Mesenchymal stem cell (in vitro differentiated cells and primary cell): ENCODE measurements at regions not wholly inside any gene's neighbourhood (a gene's known extent, or its start where the extent isn't known, plus 50 kb on each side); places are given as distances from the start of the nearest gene placed in this dataset.
A peak's percentile ranks its signal among the peaks of the same experiment; 100 is the strongest.
"Not testable (repeated sequence)": the region's sequence is repeated elsewhere in the genome, so short reads cannot be mapped to it uniquely, and the experiment has no call there.

Source experiments
- DNase-seq: peaks from one replicate; pipeline ENCODE4 v3.0.0-alpha.2; 2013
- H2AFZ ChIP-seq: one replicate; pipeline ENCODE4 v1.6.1; 2013; ENCODE audit warnings: low read depth, mild to moderate bottlenecking, control low read depth, inconsistent platforms, low read length, moderate library complexity
- H2AK5ac ChIP-seq: 2 replicates; pipeline ENCODE4 v1.6.1; 2013; ENCODE audit warnings: low read length, moderate library complexity, mild to moderate bottlenecking, inconsistent platforms; ENCODE audit not compliant: severe bottlenecking
- H2BK120ac ChIP-seq: one replicate; pipeline ENCODE4 v1.6.1; 2013; ENCODE audit warnings: low read depth, mild to moderate bottlenecking, inconsistent platforms, low read length, moderate library complexity
- H2BK12ac ChIP-seq, 2 experiments: one replicate each; pipeline ENCODE4 v1.6.1; 2013; ENCODE audit warnings: inconsistent platforms in 2 of 2, low read length in 2 of 2, mild to moderate bottlenecking in 2 of 2, moderate library complexity in 2 of 2, control low read depth in 1 of 2
- H2BK15ac ChIP-seq: one replicate; pipeline ENCODE4 v1.6.1; 2013; ENCODE audit warnings: mild to moderate bottlenecking, low read depth, inconsistent platforms; ENCODE audit not compliant: poor library complexity, severe bottlenecking
- H2BK5ac ChIP-seq: 2 replicates; pipeline ENCODE4 v1.6.1; 2013; ENCODE audit warnings: low read depth, mild to moderate bottlenecking, low read length, control low read depth, inconsistent platforms; ENCODE audit not compliant: poor library complexity, severe bottlenecking
- H3K14ac ChIP-seq, 2 experiments: one replicate each; pipeline ENCODE4 v1.6.1; 2013; ENCODE audit warnings: inconsistent platforms in 2 of 2, low read length in 2 of 2, control low read depth in 1 of 2, mild to moderate bottlenecking in 1 of 2, moderate library complexity in 1 of 2
- H3K18ac ChIP-seq, 2 experiments: one replicate each; pipeline ENCODE4 v1.6.1; 2013; ENCODE audit warnings: inconsistent platforms in 2 of 2, low read length in 2 of 2, control low read depth in 1 of 2, low read depth in 1 of 2, mild to moderate bottlenecking in 1 of 2
- H3K23ac ChIP-seq, 2 experiments: one replicate each; pipeline ENCODE4 v1.6.1; 2013; ENCODE audit warnings: inconsistent platforms in 2 of 2, low read length in 2 of 2, mild to moderate bottlenecking in 2 of 2, moderate library complexity in 2 of 2, control low read depth in 1 of 2
- H3K27ac ChIP-seq: 2 replicates; pipeline ENCODE4 v1.5.1; 2013; ENCODE audit warnings: mild to moderate bottlenecking, moderate library complexity, low read length, control low read depth, inconsistent platforms; ENCODE audit not compliant: poor library complexity, severe bottlenecking
- H3K27me3 ChIP-seq, 2 experiments: 2 replicates each; pipeline versions ENCODE4 v1.6.1 to v1.7.0; 2013; ENCODE audit warnings: low read length in 2 of 2, mild to moderate bottlenecking in 2 of 2, moderate library complexity in 2 of 2, control low read depth in 1 of 2, inconsistent platforms in 1 of 2; ENCODE audit not compliant: control insufficient read depth in 1 of 2, insufficient read depth in 1 of 2
- H3K36me3 ChIP-seq, 2 experiments: 2 replicates each; pipeline versions ENCODE4 v1.6.1 to v1.7.0; 2013; ENCODE audit warnings: low read length in 2 of 2, control low read depth in 1 of 2, inconsistent platforms in 1 of 2, low read depth in 1 of 2, mild to moderate bottlenecking in 1 of 2; ENCODE audit not compliant: insufficient read depth in 2 of 2, control insufficient read depth in 1 of 2
- H3K4ac ChIP-seq, 2 experiments: one replicate each; pipeline ENCODE4 v1.6.1; 2013; ENCODE audit warnings: inconsistent platforms in 2 of 2, low read length in 2 of 2, mild to moderate bottlenecking in 2 of 2, moderate library complexity in 2 of 2, control low read depth in 1 of 2, low read depth in 1 of 2
- H3K4me1 ChIP-seq: 2 replicates; pipeline ENCODE4 v1.6.1; 2013; ENCODE audit warnings: low read depth, low read length, control low read depth; ENCODE audit not compliant: control insufficient read depth, insufficient read depth
- H3K4me2 ChIP-seq: 2 replicates; pipeline ENCODE4 v1.6.1; 2013; ENCODE audit warnings: low read length, mild to moderate bottlenecking, inconsistent platforms; ENCODE audit not compliant: poor library complexity, severe bottlenecking
- H3K4me3 ChIP-seq, 2 experiments: 2 replicates each; pipeline versions ENCODE4 v1.5.1 to v1.7.0; 2013; ENCODE audit warnings: low read length in 2 of 2, mild to moderate bottlenecking in 2 of 2, control low read depth in 1 of 2, low read depth in 1 of 2; ENCODE audit not compliant: insufficient read depth in 1 of 2
- H3K79me1 ChIP-seq: replicated peaks from 2 replicates; pipeline ENCODE4 v1.6.1; 2013; ENCODE audit warnings: mild to moderate bottlenecking, control low read depth, low read length, inconsistent platforms; ENCODE audit not compliant: poor library complexity, severe bottlenecking
- H3K9ac ChIP-seq: 2 replicates; pipeline ENCODE4 v1.7.0; 2013; ENCODE audit warnings: mild to moderate bottlenecking, low read length, moderate library complexity
- H3K9me3 ChIP-seq: 2 replicates; pipeline ENCODE4 v1.7.0; 2013; ENCODE audit warnings: mild to moderate bottlenecking, low read length; ENCODE audit not compliant: control insufficient read depth
- H4K8ac ChIP-seq: one replicate; pipeline ENCODE4 v1.6.1; 2013; ENCODE audit warnings: inconsistent platforms, mild to moderate bottlenecking, low read length, moderate library complexity
- H4K91ac ChIP-seq: one replicate; pipeline ENCODE4 v1.6.1; 2013; ENCODE audit warnings: mild to moderate bottlenecking, low read length, inconsistent platforms
- whole genome bisulfite sequencing: methylation state at CpG from one replicate; pipeline ENCODE4 v1.1.7; 2013; ENCODE audit warnings: mixed read lengths; 5-methylcytosine and 5-hydroxymethylcytosine counted together

DNA sequence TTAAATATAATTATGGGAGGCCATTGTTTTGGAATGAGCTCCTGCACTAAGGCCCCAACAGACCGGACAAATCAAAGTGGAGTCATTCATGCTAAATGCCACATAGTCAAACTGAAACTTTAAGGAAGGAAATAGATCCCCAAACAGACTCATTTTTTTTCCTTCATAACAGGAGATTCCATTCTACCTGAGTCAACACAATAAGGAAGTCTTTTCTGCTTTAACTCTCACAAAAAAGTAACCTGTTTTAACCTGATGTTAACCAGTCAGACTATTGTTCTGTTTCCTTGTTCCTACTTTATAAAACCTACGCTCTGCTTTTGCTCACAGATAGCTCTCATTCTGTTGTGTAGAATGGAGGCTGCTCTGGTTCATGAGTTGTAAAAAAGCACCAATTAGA is 234.9 kb downstream of the YTHDC2 start:
- Histone ChIP-seq H3K4me2 (no peak overlapping the region), H3K36me3 (no peaks in the 10 kb centered on the region), H2BK15ac (no peak overlapping the region), H3K4ac (no peak overlapping the region), H4K91ac (no peak overlapping the region), H3K4me3 (no peak overlapping the region), H2BK5ac (no peak overlapping the region), H3K79me1 (no peaks in the 10 kb centered on the region), H2BK12ac (no peak overlapping the region), H3K9ac (no peak overlapping the region), H2AK5ac (no peak overlapping the region), H3K23ac (no peak overlapping the region), H3K4me1 (no peaks in the 10 kb centered on the region), H3K9me3 (no peaks in the 10 kb centered on the region), H3K14ac (no peak overlapping the region), H2BK120ac (no peak overlapping the region), H3K18ac (no peak overlapping the region), H3K27me3 (no peaks in the 10 kb centered on the region), H4K8ac (no peak overlapping the region), H3K27ac (no peak overlapping the region), H2AFZ (no peak overlapping the region)
- 78% methylated on average over 1 of the region's 2 CpGs for WGBS
- DNase-seq, result no peak

DNA sequence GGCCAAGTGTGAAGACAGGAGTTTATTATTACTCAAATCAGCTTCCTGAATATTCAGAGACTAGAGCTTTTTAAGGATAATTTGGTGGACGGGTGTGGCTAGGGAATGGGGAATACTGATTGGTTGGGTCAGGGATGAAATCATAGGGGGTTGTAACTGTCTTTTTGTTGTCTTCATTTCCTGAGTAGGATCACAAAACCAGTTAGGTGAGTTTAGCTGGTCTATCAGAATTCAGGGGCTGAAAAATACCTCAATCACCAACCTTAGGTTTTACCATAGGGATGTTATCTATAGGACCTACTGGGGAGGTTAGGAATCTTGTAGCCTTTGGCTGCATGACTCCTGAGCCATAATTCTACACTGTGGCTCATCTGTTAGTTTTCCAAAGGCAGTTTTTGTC is 235.8 kb downstream of the YTHDC2 start:
- Histone ChIP-seq H3K4me1 (no peaks in the 10 kb centered on the region), H2BK5ac (peak overlapping the region; percentile 8), H2BK120ac (no peak overlapping the region), H3K18ac (no peak overlapping the region), H3K23ac (no peak overlapping the region), H3K14ac (no peak overlapping the region), H3K9me3 (peaks cover 3% of the 10 kb centered on the region), H2AK5ac (no peak overlapping the region), H3K4ac (no peak overlapping the region), H3K9ac (no peak overlapping the region), H3K4me3 (no peak overlapping the region), H2AFZ (no peak overlapping the region), H4K91ac (no peak overlapping the region), H3K79me1 (no peaks in the 10 kb centered on the region), H3K4me2 (no peak overlapping the region), H2BK15ac (no peak overlapping the region), H3K27me3 (no peaks in the 10 kb centered on the region), H2BK12ac (no peak overlapping the region), H3K27ac (no peak overlapping the region), H3K36me3 (no peaks in the 10 kb centered on the region), H4K8ac (no peak overlapping the region)
- no peak for DNase-seq
- WGBS, result 88% methylated on average over 1 of the region's 1 CpG

DNA sequence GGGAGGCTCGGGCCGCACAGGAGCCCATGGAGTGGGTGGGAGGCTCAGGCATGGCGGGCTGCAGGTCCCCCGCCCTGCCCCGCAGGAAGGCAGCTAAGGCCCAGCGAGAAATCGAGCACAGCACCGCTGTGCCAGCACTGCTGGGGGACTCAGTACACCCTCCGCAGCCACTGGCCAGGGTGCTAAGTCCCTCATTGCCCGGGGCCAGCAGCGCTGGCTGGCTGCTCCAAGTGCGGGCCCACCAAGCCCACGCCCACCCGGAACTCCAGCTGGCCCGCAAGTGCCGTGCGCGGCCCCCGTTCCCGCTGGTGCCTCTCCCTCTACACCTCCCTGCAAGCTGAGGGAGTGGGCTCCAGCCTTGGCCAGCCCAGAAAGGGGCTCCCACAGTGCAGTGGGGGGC is 239.7 kb downstream of the YTHDC2 start:
- H3K18ac ChIP-seq, H2BK12ac ChIP-seq, H3K4me1 ChIP-seq, H2BK120ac ChIP-seq, H2AFZ ChIP-seq, H2BK15ac ChIP-seq, H3K14ac ChIP-seq, H3K27ac ChIP-seq, H4K8ac ChIP-seq, H3K79me1 ChIP-seq, H3K36me3 ChIP-seq, H3K23ac ChIP-seq, H3K4me3 ChIP-seq, H3K27me3 ChIP-seq, DNase-seq, H3K9ac ChIP-seq, H2AK5ac ChIP-seq, H2BK5ac ChIP-seq, H3K9me3 ChIP-seq, H3K4me2 ChIP-seq, H3K4ac ChIP-seq, H4K91ac ChIP-seq: not testable (repeated sequence)
- 96% methylated on average over 17 of the region's 20 CpGs for WGBS

DNA sequence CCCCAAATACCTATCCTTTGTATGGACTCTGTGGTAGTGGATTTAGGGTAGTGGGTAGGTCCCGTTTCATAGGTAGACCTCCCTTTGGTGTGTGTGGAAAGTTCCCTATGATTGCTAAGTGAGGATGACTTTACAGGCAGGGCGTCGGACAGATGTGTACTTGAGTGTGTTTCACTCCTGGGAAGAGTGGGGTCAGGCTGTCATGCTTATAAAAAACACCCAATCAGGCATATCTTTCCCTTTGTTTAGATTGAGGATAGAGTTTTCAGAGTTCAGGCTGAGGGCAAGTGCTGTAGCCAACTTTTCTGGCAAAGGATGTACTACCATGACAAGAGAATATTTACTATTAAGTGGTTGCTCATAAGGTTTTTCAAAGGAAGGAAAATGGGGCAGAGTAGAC is 242.0 kb downstream of the YTHDC2 start:
- H2BK120ac ChIP-seq, result no peak overlapping the region
- no peak overlapping the region for H2BK5ac ChIP-seq
- WGBS, result 74% methylated on average over 3 of the region's 3 CpGs
- no peak overlapping the region for H3K18ac ChIP-seq
- H3K79me1 ChIP-seq, result no peaks in the 10 kb centered on the region
- no peaks in the 10 kb centered on the region for H3K4me1 ChIP-seq
- no peak overlapping the region for H2BK12ac ChIP-seq
- no peak overlapping the region for H3K4me2 ChIP-seq
- H4K91ac ChIP-seq, result no peak overlapping the region
- H3K36me3 ChIP-seq, result no peaks in the 10 kb centered on the region
- no peak overlapping the region for H3K27ac ChIP-seq
- no peak overlapping the region for H4K8ac ChIP-seq
- H3K9ac ChIP-seq, result no peak overlapping the region
- no peak overlapping the region for H3K4ac ChIP-seq
- H2AK5ac ChIP-seq, result no peak overlapping the region
- no peak overlapping the region for H2BK15ac ChIP-seq
- H2AFZ ChIP-seq, result no peak overlapping the region
- no peak overlapping the region for H3K23ac ChIP-seq
- peaks cover 3% of the 10 kb centered on the region for H3K9me3 ChIP-seq
- H3K27me3 ChIP-seq, result no peaks in the 10 kb centered on the region
- H3K14ac ChIP-seq, result no peak overlapping the region
- no peak for DNase-seq
- H3K4me3 ChIP-seq, result no peak overlapping the region
